A673 (cell line): ENCODE measurements at regions not wholly inside any gene's neighbourhood (a gene's known extent, or its start where the extent isn't known, plus 50 kb on each side); places are given as distances from the start of the nearest gene placed in this dataset.
"Not testable (repeated sequence)": the region's sequence is repeated elsewhere in the genome, so short reads cannot be mapped to it uniquely, and the experiment has no call there.

Experiments
- CTCF ChIP-seq: fragments of 300-800, 200-600 bp; sonication (generic); conservative IDR thresholded peaks from 2 replicates; pipeline ENCODE4 v1.5.1; 2017; ENCODE audit warnings: low read depth, mild to moderate bottlenecking, antibody characterized with exemption, low read length, moderate library complexity, mixed read lengths
- EZH2 ChIP-seq: fragments of 200-600 bp; sonication (generic); IDR thresholded peaks from 2 replicates; pipeline ENCODE4 v1.6.1; 2017; ENCODE audit warnings: borderline replicate concordance, low read depth, mild to moderate bottlenecking, mixed read lengths, antibody characterized with exemption, low read length; ENCODE audit not compliant: poor library complexity, severe bottlenecking

GRCh38 chr9:21628954-21629353, 146.8 kb upstream of the IFNE start:
- not testable (repeated sequence) for TF ChIP-seq CTCF, EZH2
